Dendritic cell treated with granulocyte-macrophage colony-stimulating factor and Interleukin-4, amounts not matched to agents 40 ng/mL and 50 ng/mL, for 4 days (primary cell): ENCODE measurements at regions not wholly inside any gene's neighbourhood (a gene's known extent, or its start where the extent isn't known, plus 50 kb on each side); places are given as distances from the start of the nearest gene placed in this dataset.

Source experiments
- H3K27ac Mint-ChIP-seq: one replicate; pipeline ENCODE4 v1.8.0; 2022; ENCODE audit warnings: mild to moderate bottlenecking, mixed read lengths
- H3K27me3 Mint-ChIP-seq: one replicate; pipeline ENCODE4 v1.8.0; 2022; ENCODE audit warnings: mild to moderate bottlenecking, mixed read lengths
- H3K36me3 Mint-ChIP-seq: one replicate; pipeline ENCODE4 v1.8.0; 2022; ENCODE audit warnings: low read depth, mixed read lengths
- H3K4me1 Mint-ChIP-seq: one replicate; pipeline ENCODE4 v1.8.0; 2022; ENCODE audit warnings: low read depth, mixed read lengths
- H3K4me3 Mint-ChIP-seq: one replicate; pipeline ENCODE4 v1.8.0; 2022; ENCODE audit warnings: mild to moderate bottlenecking, moderate library complexity, mixed read lengths
- H3K9me3 Mint-ChIP-seq: one replicate; pipeline ENCODE4 v1.8.0; 2022; ENCODE audit warnings: mixed read lengths
- intact Hi-C: fragments of 100-400 bp; cut with micrococcal nuclease; formaldehyde crosslinking; loops from one replicate; pipeline ENCODE4 v1.15.0; 2022

GRCh38 chr1:239507826-239508225 is 121.5 kb downstream of the CHRM3 start:
- Mint-ChIP-seq H3K36me3 (no peaks in the 10 kb centered on the region), H3K4me3 (no peak overlapping the region), H3K27me3 (no peaks in the 10 kb centered on the region), H3K27ac (no peak overlapping the region), H3K4me1 (no peaks in the 10 kb centered on the region), H3K9me3 (peaks cover 36% of the 10 kb centered on the region)
- intact Hi-C loops, result no loop called here

GRCh38 chr1:239511875-239512274 is 125.5 kb downstream of the CHRM3 start:
- no peaks in the 10 kb centered on the region for H3K27me3 Mint-ChIP-seq
- H3K27ac Mint-ChIP-seq, result no peak overlapping the region
- H3K4me3 Mint-ChIP-seq, result no peak overlapping the region
- intact Hi-C loops, result no loop called here
- H3K36me3 Mint-ChIP-seq, result no peaks in the 10 kb centered on the region
- H3K9me3 Mint-ChIP-seq, result peaks cover 10% of the 10 kb centered on the region
- H3K4me1 Mint-ChIP-seq, result no peaks in the 10 kb centered on the region

- no peaks in the 10 kb centered on the region for H3K4me1 Mint-ChIP-seq
- no peaks in the 10 kb centered on the region for H3K9me3 Mint-ChIP-seq
- H3K27me3 Mint-ChIP-seq, result no peaks in the 10 kb centered on the region
- H3K4me3 Mint-ChIP-seq, result no peak overlapping the region
- H3K27ac Mint-ChIP-seq, result no peak overlapping the region
- no peaks in the 10 kb centered on the region for H3K36me3 Mint-ChIP-seq
- intact Hi-C loops, result no loop called here
Observed at GRCh38 chr1:239516579-239516978, 130.2 kb downstream of the CHRM3 start.

- no peaks in the 10 kb centered on the region for H3K36me3 Mint-ChIP-seq
- no peak overlapping the region for H3K4me3 Mint-ChIP-seq
- H3K27ac Mint-ChIP-seq, result no peak overlapping the region
- H3K4me1 Mint-ChIP-seq, result peaks cover 5% of the 10 kb centered on the region
- no peaks in the 10 kb centered on the region for H3K9me3 Mint-ChIP-seq
- no peaks in the 10 kb centered on the region for H3K27me3 Mint-ChIP-seq
- intact Hi-C loops, result no loop called here
Observed at GRCh38 chr1:239526391-239526790, 140.0 kb downstream of the CHRM3 start.

GRCh38 chr1:239527051-239527693 is 140.8 kb downstream of the CHRM3 start:
- H3K4me1 Mint-ChIP-seq, result peaks cover under 1% of the 10 kb centered on the region
- H3K27ac Mint-ChIP-seq, result no peak overlapping the region
- H3K9me3 Mint-ChIP-seq, result no peaks in the 10 kb centered on the region
- no peaks in the 10 kb centered on the region for H3K27me3 Mint-ChIP-seq
- no peaks in the 10 kb centered on the region for H3K36me3 Mint-ChIP-seq
- intact Hi-C loops, result no loop called here
- H3K4me3 Mint-ChIP-seq, result no peak overlapping the region

- no peak overlapping the region for H3K4me3 Mint-ChIP-seq
- no peaks in the 10 kb centered on the region for H3K9me3 Mint-ChIP-seq
- H3K36me3 Mint-ChIP-seq, result no peaks in the 10 kb centered on the region
- peaks cover 8% of the 10 kb centered on the region for H3K4me1 Mint-ChIP-seq
- no peaks in the 10 kb centered on the region for H3K27me3 Mint-ChIP-seq
- no peak overlapping the region for H3K27ac Mint-ChIP-seq
- intact Hi-C loops, result no loop called here
Observed at GRCh38 chr1:239536165-239536849, 149.9 kb downstream of the CHRM3 start.

- Mint-ChIP-seq H3K27me3 (no peaks in the 10 kb centered on the region), H3K4me1 (peaks cover 8% of the 10 kb centered on the region)
Observed at GRCh38 chr1:239537795-239538194, 151.4 kb downstream of the CHRM3 start.

GRCh38 chr1:239538239-239538988 is 152.0 kb downstream of the CHRM3 start:
- Mint-ChIP-seq H3K4me3 (no peak overlapping the region), H3K27me3 (no peaks in the 10 kb centered on the region), H3K9me3 (no peaks in the 10 kb centered on the region), H3K4me1 (peaks cover 8% of the 10 kb centered on the region), H3K27ac (no peak overlapping the region), H3K36me3 (no peaks in the 10 kb centered on the region)
- intact Hi-C loops, result no loop called here

More at GRCh38 chr1:239537795-239538194, 151.4 kb downstream of the CHRM3 start:
- H3K27ac Mint-ChIP-seq, result no peak overlapping the region
- H3K4me3 Mint-ChIP-seq, result no peak overlapping the region
- H3K36me3 Mint-ChIP-seq, result no peaks in the 10 kb centered on the region
- H3K9me3 Mint-ChIP-seq, result no peaks in the 10 kb centered on the region
- intact Hi-C loops, result no loop called here

- Mint-ChIP-seq H3K27me3 (no peaks in the 10 kb centered on the region), H3K36me3 (no peaks in the 10 kb centered on the region), H3K9me3 (no peaks in the 10 kb centered on the region), H3K4me3 (no peak overlapping the region), H3K27ac (no peak overlapping the region), H3K4me1 (peaks cover 8% of the 10 kb centered on the region)
- intact Hi-C loops, result no loop called here
Observed at GRCh38 chr1:239539051-239539450, 152.7 kb downstream of the CHRM3 start.

GRCh38 chr1:239539812-239540211 is 153.4 kb downstream of the CHRM3 start:
- Mint-ChIP-seq H3K4me3 (no peak overlapping the region), H3K9me3 (no peaks in the 10 kb centered on the region), H3K4me1 (peaks cover 8% of the 10 kb centered on the region), H3K27ac (no peak overlapping the region), H3K36me3 (no peaks in the 10 kb centered on the region), H3K27me3 (no peaks in the 10 kb centered on the region)
- intact Hi-C loops, result no loop called here

GRCh38 chr1:239543873-239544272 is 157.5 kb downstream of the CHRM3 start:
- intact Hi-C loops, result no loop called here

GRCh38 chr1:239545466-239545865 is 159.1 kb downstream of the CHRM3 start:
- intact Hi-C loops, result no loop called here
- no peaks in the 10 kb centered on the region for H3K27me3 Mint-ChIP-seq

More at GRCh38 chr1:239543873-239544272, 157.5 kb downstream of the CHRM3 start:
- Mint-ChIP-seq H3K27ac (no peak overlapping the region), H3K36me3 (no peaks in the 10 kb centered on the region), H3K4me3 (no peak overlapping the region), H3K9me3 (no peaks in the 10 kb centered on the region), H3K4me1 (peaks cover 7% of the 10 kb centered on the region), H3K27me3 (no peaks in the 10 kb centered on the region)

GRCh38 chr1:239547987-239548386 is 161.6 kb downstream of the CHRM3 start:
- Mint-ChIP-seq H3K27me3 (no peaks in the 10 kb centered on the region), H3K4me3 (peak overlapping the region; percentile 40), H3K27ac (no peak overlapping the region), H3K9me3 (no peaks in the 10 kb centered on the region), H3K4me1 (peaks cover 7% of the 10 kb centered on the region), H3K36me3 (no peaks in the 10 kb centered on the region)
- intact Hi-C loops, result no loop called here

More at GRCh38 chr1:239545466-239545865, 159.1 kb downstream of the CHRM3 start:
- Mint-ChIP-seq H3K36me3 (no peaks in the 10 kb centered on the region), H3K27ac (no peak overlapping the region), H3K4me1 (peaks cover 7% of the 10 kb centered on the region), H3K4me3 (no peak overlapping the region), H3K9me3 (no peaks in the 10 kb centered on the region)

GRCh38 chr1:239550178-239550577 is 163.8 kb downstream of the CHRM3 start:
- Mint-ChIP-seq H3K36me3 (no peaks in the 10 kb centered on the region), H3K4me1 (peaks cover 7% of the 10 kb centered on the region), H3K27me3 (no peaks in the 10 kb centered on the region), H3K9me3 (no peaks in the 10 kb centered on the region), H3K4me3 (no peak overlapping the region), H3K27ac (no peak overlapping the region)
- intact Hi-C loops, result no loop called here
